NB4 (cell line): ENCODE measurements at regions not wholly inside any gene's neighbourhood (a gene's known extent, or its start where the extent isn't known, plus 50 kb on each side); places are given as distances from the start of the nearest gene placed in this dataset.

Experiments
- CTCF ChIP-seq: IDR thresholded peaks from one replicate; pipeline ENCODE4 v1.5.1; 2012; ENCODE audit warnings: low read depth, low read length
- MAX ChIP-seq: IDR thresholded peaks from 2 replicates; pipeline ENCODE4 v1.6.1; 2011; ENCODE audit warnings: low read depth, low read length
- MYC ChIP-seq: IDR thresholded peaks from 2 replicates; pipeline ENCODE4 v1.6.1; 2011; ENCODE audit warnings: low read depth, low read length
- POLR2A ChIP-seq: IDR thresholded peaks from 2 replicates; pipeline ENCODE4 v1.6.1; 2011; ENCODE audit warnings: mild to moderate bottlenecking; ENCODE audit not compliant: insufficient read length; ENCODE audit errors: extremely low read depth

GRCh38 chr13:73810647-73811046, 323.6 kb downstream of the KLF12 start:
- TF ChIP-seq CTCF (no peak), POLR2A (no peak), MAX (no peak), MYC (no peak)
